Amygdala (tissue), 56 donors: ENCODE measurements at regions not wholly inside any gene's neighbourhood (a gene's known extent, or its start where the extent isn't known, plus 50 kb on each side); places are given as distances from the start of the nearest gene placed in this dataset.
"Not testable (repeated sequence)": the region's sequence is repeated elsewhere in the genome, so short reads cannot be mapped to it uniquely, and the experiment has no call there.

Experiments
- DNase-seq, 56 donors: peaks; one replicate each; lab custom pipeline; 2025; lab: John Stamatoyannopoulos, UW

- DNase-seq, result no peak
These were observed 269.3 kb downstream of the PCDH7 start for GRCh38 chr4:30989508-30989907.

GRCh38 chr4:30996841-30997240 is 276.7 kb downstream of the PCDH7 start:
- DNase-seq, result no peak

GRCh38 chr4:31005037-31005436 is 284.9 kb downstream of the PCDH7 start:
- no peak for DNase-seq

GRCh38 chr4:31007858-31008257 is 287.7 kb downstream of the PCDH7 start:
- no peak for DNase-seq

- no peak for DNase-seq
These were observed 289.8 kb downstream of the PCDH7 start for GRCh38 chr4:31009926-31010325.

- DNase-seq, result no peak
These were observed 295.0 kb downstream of the PCDH7 start for GRCh38 chr4:31015123-31015522.

GRCh38 chr4:31016322-31017061 is 296.3 kb downstream of the PCDH7 start:
- peak in 1 of 56 donors; percentile 2 for DNase-seq

- DNase-seq, result no peak
These were observed 300.2 kb downstream of the PCDH7 start for GRCh38 chr4:31020363-31020762.

GRCh38 chr4:31021008-31021407 is 300.8 kb downstream of the PCDH7 start:
- DNase-seq, result no peak

- DNase-seq, result no peak
These were observed 302.5 kb downstream of the PCDH7 start for GRCh38 chr4:31022702-31023101.

- DNase-seq, result no peak
These were observed 302.9 kb downstream of the PCDH7 start for GRCh38 chr4:31023109-31023508.

- DNase-seq, result no peak
These were observed 303.6 kb downstream of the PCDH7 start for GRCh38 chr4:31023742-31024141.

- DNase-seq, result not testable (repeated sequence)
These were observed 304.6 kb downstream of the PCDH7 start for GRCh38 chr4:31024781-31025180.

- DNase-seq, result no peak
These were observed 306.1 kb downstream of the PCDH7 start for GRCh38 chr4:31026256-31026655.

- no peak for DNase-seq
These were observed 314.4 kb downstream of the PCDH7 start for GRCh38 chr4:31034550-31034949.

GRCh38 chr4:31035761-31036160 is 315.6 kb downstream of the PCDH7 start:
- DNase-seq, result no peak

GRCh38 chr4:31037703-31038102 is 317.5 kb downstream of the PCDH7 start:
- no peak for DNase-seq

- no peak for DNase-seq
These were observed 319.2 kb downstream of the PCDH7 start for GRCh38 chr4:31039382-31039781.

- DNase-seq, result no peak
These were observed 319.9 kb downstream of the PCDH7 start for GRCh38 chr4:31040106-31040505.

- DNase-seq, result no peak
These were observed 321.2 kb downstream of the PCDH7 start for GRCh38 chr4:31041385-31041784.

- no peak for DNase-seq
These were observed 321.7 kb downstream of the PCDH7 start for GRCh38 chr4:31041853-31042252.

- no peak for DNase-seq
These were observed 323.4 kb downstream of the PCDH7 start for GRCh38 chr4:31043382-31044062.
